Stimulated activated CD8-positive, alpha-beta memory T cell treated with anti-CD3 and anti-CD28 coated beads, Interleukin-7, amount 100 ng/mL, for 4 hours (primary cell): ENCODE measurements at regions not wholly inside any gene's neighbourhood (a gene's known extent, or its start where the extent isn't known, plus 50 kb on each side); places are given as distances from the start of the nearest gene placed in this dataset.

Experiments
- DNase-seq, 2 donors: peaks; one replicate each; pipeline ENCODE4 v3.0.0-alpha.2; 2020; ENCODE audit warnings: low read depth in 2 of 2

- DNase-seq = no peak
These were observed 1679.9 kb downstream of the EFNB2 start for GRCh38 chr13:104855581-104855980.

- DNase-seq = no peak
These were observed 1680.8 kb downstream of the EFNB2 start for GRCh38 chr13:104854698-104855097.

GRCh38 chr13:104854007-104854406, 1681.5 kb downstream of the EFNB2 start:
- DNase-seq = no peak

DNA sequence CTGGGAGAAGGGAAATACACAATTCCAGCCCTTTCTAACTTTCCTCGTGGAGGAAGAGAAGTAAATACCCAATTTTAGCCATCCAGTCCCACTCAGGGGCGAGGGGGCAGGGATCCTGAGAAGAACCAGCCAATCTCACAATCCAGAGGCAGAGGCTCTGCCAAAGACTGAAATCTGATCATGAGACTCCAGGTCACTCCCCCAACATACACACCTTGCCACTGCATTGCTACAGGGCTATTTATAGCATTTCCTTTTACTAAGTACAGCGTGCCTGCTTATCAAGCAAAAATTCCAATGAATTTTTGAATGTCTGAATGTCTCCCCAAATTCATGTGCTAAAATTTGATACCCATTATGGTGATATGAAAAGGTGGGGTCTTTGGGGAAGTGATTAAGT, 1687.5 kb downstream of the EFNB2 start:
- no peak for DNase-seq

DNA sequence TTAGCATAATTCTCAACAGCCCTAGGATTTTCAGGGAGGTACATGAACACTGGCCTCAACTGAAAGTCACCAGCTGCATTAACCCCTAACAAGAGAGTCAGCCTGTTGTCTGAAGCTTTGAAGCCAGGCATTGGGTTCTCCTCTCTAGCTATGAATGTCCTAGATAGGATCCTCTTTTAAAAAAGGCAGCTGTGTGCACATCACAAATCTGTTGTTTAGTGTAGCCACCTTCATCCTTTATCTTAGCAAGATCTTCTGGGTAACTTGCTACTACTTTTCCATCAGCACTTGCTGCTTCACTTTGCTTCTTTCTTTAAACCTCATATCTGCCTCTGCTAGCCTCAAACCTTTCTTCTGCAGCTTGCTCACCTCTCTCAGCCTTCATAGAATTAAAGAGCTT, 1692.1 kb downstream of the EFNB2 start:
- no peak for DNase-seq

- no peak for DNase-seq
These were observed 1694.4 kb downstream of the EFNB2 start for GRCh38 chr13:104841110-104841509.

DNA sequence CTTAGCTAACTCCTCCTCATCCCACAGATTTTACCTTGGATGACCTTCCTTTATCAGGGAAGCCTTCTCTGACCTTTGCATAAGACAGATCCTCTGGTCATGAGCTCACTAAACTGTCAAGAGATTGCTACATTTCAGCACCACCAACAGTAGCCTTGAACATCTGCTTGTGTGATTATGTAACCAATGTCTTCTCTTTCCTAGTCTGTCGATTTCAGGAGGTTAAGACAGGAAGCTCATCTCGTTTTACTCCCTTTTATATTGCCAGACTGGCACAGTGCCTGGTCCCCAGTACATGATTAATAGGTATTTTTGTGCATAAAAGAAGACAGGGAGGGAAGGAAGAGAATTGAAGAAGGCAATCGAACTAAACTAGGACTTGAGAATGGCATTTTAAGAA, 1697.7 kb downstream of the EFNB2 start:
- DNase-seq = no peak

DNA sequence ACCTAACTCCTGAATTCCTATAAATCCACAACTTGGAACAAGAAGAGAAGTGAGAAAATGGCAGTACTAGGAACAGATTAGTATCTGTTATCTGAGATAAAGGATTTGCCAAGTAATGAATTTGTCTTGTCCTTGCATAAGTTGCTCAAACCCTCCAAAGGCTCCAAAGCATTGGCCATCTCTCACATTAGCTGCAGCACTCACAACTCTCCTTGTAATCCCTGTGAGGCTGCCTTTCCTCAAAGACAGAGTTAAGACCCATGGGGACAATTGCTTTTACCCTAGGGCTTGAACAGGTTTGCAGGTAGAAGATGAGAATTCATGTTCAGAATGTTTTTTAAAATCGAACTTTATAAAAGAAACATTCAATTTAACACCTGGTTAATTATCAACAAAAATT, 1702.2 kb downstream of the EFNB2 start:
- DNase-seq = no peak

GRCh38 chr13:104832231-104832630, 1703.2 kb downstream of the EFNB2 start:
- DNase-seq = no peak

DNA sequence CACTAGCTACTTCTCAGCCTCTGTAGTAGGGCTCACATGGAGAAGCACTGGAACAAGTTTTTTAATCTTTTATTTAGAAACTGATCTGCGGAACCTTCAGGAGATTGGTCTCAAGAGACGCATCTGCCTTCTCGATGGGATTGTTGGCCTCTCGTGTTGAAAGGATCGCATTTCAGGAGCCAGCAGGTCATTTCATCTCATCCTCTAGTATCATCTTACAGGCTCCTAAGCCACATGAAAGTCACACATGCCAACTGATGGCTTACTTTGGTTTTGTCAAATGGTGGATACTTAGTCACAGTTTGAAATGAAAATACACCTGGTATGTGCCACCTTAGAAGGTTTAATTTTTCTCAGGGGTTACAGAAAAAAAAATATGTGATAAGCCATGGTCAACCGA, 1703.6 kb downstream of the EFNB2 start:
- DNase-seq = no peak

GRCh38 chr13:104823709-104824108, 1711.8 kb downstream of the EFNB2 start:
- DNase-seq = no peak

GRCh38 chr13:104823071-104823470, 1712.4 kb downstream of the EFNB2 start:
- DNase-seq = no peak

GRCh38 chr13:104817271-104817670, 1718.2 kb downstream of the EFNB2 start:
- DNase-seq = no peak

DNA sequence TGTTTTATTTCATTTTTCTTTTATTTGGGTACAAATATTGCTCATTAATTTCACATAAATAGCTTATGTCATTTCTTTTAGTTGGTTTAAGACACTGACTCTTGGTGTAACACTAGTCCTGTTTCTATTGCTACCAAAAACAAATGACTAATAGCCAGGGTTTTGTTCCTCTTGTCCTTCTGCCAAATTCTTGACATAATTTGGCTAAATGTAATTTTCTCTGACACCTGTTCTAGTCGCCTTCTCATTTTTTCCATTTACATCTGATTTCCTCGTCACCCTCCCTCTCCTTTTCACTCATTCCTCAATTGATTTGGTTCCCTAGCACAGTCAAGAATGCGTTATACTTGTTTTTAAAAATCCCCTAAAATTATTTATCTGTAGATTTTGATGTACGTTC, 1718.7 kb downstream of the EFNB2 start:
- no peak for DNase-seq

DNA sequence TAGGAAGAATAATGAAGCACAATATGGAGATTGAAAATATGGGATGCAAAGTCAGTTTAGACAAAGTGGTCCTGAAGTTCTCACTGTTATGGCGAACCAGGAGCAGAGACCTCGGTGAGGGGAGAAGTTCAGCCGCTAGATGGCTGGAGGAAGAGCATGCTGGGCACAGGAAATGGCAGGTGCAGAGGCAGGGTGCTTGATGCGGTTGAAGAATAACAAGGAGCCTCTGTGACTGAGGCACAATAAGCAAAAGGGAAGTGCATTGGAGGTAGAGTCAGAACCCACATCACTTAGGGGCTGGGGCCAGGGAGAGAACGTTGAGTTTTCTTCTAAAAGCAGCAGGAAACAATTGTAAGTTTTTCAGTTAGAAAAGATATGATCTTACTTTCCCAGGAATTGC, 1725.2 kb downstream of the EFNB2 start:
- no peak for DNase-seq

DNA sequence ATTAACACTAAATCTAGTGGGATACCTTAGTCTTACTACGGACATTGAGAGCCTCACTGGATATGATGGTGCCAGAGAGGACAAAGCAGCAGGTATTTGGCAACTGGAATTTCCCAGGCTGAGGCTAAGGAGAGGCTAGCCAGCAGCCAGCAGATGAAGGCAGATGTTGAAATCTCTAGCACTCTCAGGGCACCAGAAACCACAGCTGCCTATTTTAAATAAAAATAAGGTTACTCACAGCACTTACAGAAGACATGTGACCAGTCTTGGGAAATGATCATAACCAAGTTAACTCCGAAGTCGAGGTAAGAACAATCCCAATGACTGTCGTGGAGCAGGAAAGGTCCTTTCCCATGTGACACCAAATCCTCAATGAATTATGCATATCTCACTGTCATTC, 1726.0 kb downstream of the EFNB2 start:
- DNase-seq = no peak

GRCh38 chr13:104805346-104805745, 1730.1 kb downstream of the EFNB2 start:
- DNase-seq = no peak

- DNase-seq = no peak
These were observed 1732.9 kb upstream of the SLC10A2 start for GRCh38 chr13:104799152-104799551.

- no peak for DNase-seq
These were observed 1732.3 kb upstream of the SLC10A2 start for GRCh38 chr13:104798486-104798885.

GRCh38 chr13:104796581-104796980, 1730.4 kb upstream of the SLC10A2 start:
- no peak for DNase-seq

DNA sequence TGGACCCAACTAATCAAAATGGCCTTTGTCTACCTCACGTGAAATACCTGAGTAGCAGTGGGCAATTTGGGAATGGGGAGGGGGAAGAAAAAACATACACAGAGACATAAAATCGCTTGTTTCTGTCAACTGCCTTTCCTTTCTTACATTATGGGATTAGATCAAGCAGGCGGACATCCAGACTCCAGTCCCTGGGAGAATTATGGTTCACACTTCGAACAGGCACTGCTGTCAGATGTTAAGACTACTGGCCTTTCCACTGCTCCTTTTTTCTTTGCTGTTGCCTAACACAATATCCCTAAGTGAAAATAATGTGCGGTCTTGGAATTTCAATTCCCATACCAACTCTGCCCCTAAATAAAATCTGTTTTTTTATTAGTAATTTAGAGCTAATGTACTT, 1719.7 kb upstream of the SLC10A2 start:
- no peak for DNase-seq

GRCh38 chr13:104784891-104785290, 1718.7 kb upstream of the SLC10A2 start:
- DNase-seq = no peak

DNA sequence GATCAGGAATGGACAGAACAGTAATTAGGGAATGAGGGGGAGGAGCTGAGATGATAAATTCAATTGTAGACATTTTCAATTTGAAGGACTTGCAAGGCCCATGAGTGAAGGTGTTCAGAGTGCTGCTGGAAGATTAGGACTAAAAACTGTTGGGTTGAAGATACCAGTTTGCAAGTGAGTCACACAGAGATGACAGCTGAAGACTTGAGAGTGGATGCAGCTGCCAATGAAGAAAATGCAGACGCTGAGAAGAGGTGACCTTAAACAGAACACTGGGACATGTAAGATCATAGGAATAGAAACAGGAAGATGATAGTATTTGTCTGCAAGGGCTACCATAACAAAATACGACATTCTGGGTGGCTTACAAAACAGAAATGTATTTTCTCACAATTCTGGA, 1716.5 kb upstream of the SLC10A2 start:
- DNase-seq = no peak

GRCh38 chr13:104779311-104779993, 1713.2 kb upstream of the SLC10A2 start:
- no peak for DNase-seq
